Adrenal gland (tissue), 5 donors: ENCODE measurements at regions not wholly inside any gene's neighbourhood (a gene's known extent, or its start where the extent isn't known, plus 50 kb on each side); places are given as distances from the start of the nearest gene placed in this dataset.

Experiments
- POLR2A ChIP-seq, 2 donors: fragments of 450-650 bp; IDR thresholded peaks; one replicate each; pipeline ENCODE4 v1.6.1; 2017; ENCODE audit warnings: antibody characterized with exemption in 2 of 2, mild to moderate bottlenecking in 2 of 2, moderate library complexity in 1 of 2
- TF ChIP-seq, protein P1 (sequence below), 6 experiments: fragments of 450-650 bp in 4 of 6; fragments of 200-600 bp in 2 of 6; sonication (generic) in 1 of 6; IDR thresholded peaks; 1 replicate in 5 of 6; 2 replicates in 1 of 6; pipeline versions ENCODE4 v1.5.1 to v1.8.0; 2016 to 2021; ENCODE audit warnings: antibody characterized with exemption in 6 of 6, mild to moderate bottlenecking in 2 of 6, moderate library complexity in 1 of 6
- donor health status: DM: no; HTN: no; CAD: no.

DNA sequence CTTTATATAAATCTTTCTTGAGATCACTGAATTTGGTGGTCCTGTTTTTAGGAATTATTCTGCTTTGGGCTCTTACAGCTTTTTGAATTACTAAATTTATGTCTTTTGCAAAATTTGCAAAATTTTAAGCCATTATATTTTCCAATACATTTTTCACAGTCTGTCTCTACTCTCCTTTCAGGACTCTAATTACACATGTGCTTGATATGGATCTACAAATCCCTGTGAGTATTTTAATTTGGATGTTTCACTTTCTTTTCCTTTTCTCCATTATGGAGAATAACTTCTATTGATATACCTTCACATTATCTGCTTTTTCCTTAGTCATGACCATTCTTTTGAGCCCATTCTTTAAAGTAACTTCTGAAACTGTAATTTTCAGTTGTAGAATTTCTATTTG is 315.4 kb downstream of the DCAF12L2 start:
- TF ChIP-seq, protein P1, sequence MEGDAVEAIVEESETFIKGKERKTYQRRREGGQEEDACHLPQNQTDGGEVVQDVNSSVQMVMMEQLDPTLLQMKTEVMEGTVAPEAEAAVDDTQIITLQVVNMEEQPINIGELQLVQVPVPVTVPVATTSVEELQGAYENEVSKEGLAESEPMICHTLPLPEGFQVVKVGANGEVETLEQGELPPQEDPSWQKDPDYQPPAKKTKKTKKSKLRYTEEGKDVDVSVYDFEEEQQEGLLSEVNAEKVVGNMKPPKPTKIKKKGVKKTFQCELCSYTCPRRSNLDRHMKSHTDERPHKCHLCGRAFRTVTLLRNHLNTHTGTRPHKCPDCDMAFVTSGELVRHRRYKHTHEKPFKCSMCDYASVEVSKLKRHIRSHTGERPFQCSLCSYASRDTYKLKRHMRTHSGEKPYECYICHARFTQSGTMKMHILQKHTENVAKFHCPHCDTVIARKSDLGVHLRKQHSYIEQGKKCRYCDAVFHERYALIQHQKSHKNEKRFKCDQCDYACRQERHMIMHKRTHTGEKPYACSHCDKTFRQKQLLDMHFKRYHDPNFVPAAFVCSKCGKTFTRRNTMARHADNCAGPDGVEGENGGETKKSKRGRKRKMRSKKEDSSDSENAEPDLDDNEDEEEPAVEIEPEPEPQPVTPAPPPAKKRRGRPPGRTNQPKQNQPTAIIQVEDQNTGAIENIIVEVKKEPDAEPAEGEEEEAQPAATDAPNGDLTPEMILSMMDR (IDR thresholded peaks at IDR 0.05) = no peak
- TF ChIP-seq POLR2A (IDR thresholded peaks at IDR 0.05) = no peak
